HG03432 (cell line): ENCODE measurements at regions not wholly inside any gene's neighbourhood (a gene's known extent, or its start where the extent isn't known, plus 50 kb on each side); places are given as distances from the start of the nearest gene placed in this dataset.

Experiments
- ATAC-seq: cut with Tn5 transposase; IDR thresholded peaks from one replicate; pipeline ENCODE4 v1.9.1; 2021; ENCODE audit warnings: mild to moderate bottlenecking, moderate library complexity; ENCODE audit not compliant: unreplicated experiment

DNA sequence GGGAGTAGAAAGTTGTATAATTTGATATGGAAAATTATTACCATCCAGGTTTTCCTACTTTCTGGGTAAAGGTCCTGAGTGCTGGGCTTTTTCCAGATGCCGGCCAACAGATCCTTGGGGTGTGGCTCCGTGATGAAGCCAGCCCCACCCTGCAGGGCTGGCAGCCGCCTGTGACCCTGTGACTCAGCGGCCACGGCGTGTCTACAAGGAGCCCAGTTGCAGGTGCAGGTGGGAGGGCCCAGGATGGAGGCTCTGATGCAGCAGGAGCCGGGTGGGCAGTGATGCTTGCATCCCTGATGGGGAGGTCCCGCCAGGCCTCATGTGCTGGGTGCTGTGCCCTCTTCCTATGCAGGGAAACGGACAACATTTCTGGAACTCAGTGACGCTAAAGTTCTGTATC lies 96.0 kb upstream of the ALKAL2 start:
- ATAC-seq = no peak

- ATAC-seq = no peak
Observed at GRCh38 chr2:383178-383577, 95.3 kb upstream of the ALKAL2 start.

- ATAC-seq = no peak
Observed at GRCh38 chr2:382728-383022, 94.8 kb upstream of the ALKAL2 start.

DNA sequence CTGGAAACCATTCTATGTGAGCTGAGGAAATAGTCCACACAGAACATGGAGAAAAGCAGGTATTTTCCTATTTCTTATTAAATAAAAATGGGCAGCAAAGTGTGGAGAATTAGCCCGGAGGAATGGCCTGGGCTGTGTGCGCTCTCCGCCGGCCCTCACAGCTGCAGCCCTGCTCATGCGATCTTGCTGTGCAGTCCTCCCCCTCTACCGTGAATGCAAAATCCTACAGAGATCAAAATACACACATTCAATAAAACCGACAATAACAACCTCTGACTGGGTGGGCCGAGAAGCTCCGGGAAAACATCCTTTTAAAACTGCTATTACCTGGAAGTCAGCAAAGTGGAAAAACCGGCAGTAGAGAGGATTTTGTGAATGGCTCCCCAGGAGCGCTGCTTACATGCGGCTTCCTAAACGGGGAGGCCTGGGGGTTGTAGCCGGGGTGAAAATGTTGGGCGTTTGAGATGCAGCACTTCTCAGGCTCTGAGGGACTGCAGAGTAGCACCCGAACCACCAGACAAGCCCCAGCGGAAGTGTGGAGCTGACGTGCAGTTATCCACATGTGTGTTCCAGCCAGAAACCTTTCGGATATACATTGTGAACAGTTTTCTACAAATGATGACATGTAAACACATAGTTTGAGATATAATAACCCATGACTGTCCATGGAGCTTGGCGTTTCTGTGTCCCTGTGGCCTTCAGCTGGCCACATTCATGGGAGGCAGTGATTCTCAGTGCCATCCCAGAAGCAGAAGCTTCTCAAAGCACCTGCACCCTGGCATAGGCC lies 94.2 kb upstream of the ALKAL2 start:
- no peak for ATAC-seq

DNA sequence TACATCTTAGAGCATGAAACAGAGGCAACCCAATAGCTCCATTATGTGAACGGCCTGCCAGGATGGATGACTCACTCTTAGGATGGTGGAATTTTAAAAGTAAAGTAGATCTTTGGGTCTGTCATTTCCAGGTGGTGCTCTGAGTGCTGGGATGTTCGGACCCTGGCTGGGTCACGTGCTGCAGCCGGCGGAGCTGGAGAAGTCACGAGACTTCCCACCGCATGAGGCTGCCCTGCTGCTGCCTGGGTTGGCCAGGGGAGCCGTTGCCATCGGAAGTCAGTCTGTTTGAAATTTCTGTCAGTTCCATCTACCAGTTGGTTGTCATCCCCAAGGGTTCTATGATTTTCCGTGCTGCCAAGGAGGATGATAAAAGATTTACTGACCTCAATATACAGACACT lies 93.3 kb upstream of the ALKAL2 start:
- no peak for ATAC-seq

GRCh38 chr2:380772-381171 lies 92.9 kb upstream of the ALKAL2 start:
- no peak for ATAC-seq

- no peak for ATAC-seq
Observed at GRCh38 chr2:380221-380620, 92.3 kb upstream of the ALKAL2 start.

DNA sequence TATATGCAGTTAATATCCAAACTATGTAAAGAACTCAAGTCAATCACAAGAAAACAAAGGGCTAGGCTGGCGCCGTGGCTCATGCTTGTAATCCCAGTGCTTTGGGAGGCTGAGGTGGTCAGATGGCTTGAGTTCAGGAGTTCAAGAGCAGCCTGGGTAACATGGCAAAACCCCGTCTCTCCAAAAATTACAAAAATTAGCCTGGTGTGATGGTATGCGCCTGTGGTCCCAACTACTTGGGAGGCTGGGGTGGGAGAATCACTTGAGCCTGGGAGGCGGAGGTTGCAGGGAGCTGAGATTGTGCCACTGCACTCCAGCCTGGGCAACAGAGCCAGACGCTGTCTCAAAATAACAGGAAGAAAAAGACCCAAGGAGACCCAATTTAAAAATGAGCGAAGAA lies 91.9 kb upstream of the ALKAL2 start:
- no peak for ATAC-seq

GRCh38 chr2:378364-378763 lies 90.5 kb upstream of the ALKAL2 start:
- ATAC-seq = no peak

GRCh38 chr2:377414-377813 lies 89.5 kb upstream of the ALKAL2 start:
- no peak for ATAC-seq

DNA sequence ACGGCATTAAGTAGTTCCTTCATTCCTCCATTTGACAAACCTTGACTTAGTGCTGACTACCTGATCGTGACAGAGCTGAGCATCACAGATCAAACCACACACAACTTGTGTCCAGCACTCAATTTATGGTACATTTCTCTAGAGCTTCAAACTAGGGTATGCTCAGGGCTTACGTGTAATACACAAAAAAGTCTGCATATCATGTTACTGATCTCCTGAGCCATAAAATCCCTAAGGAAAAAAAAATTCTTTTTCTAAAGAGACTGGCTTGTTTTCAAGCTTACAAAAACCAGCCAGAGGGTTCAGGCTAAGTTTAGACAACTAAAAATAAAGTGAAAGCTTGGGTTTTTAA lies 88.0 kb upstream of the ALKAL2 start:
- no peak for ATAC-seq

DNA sequence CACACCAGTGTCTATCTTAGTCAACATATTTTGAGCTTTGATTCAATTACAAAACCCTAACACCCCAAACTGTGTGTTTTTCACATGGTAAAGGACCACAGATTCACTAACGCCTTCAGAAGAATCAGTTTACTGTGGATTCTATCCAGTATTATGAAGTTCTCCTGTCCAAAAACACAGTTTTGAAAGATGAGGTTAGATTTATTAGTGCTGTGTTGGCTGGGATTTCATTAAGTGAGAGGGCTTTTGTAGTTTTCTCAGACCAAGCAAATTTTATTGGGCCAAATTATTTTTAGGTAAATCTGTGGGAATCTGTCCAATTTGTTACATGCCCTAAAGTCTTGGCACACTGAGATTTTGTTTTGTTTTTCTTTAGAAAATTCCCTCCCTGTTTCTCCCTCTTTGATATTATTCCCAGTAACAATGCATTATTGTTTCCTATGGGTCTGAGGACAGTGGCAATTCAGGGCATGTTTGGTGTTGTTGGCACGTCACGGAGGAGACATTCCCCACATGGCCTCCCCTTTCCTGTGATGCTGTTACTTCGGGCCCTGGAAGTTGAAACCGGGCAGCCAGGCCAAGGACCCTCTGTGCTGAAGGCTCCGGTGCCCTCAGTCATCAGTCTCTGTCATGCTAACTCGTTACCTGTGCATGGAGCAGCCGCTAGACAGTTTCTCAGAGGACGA lies 87.5 kb upstream of the ALKAL2 start:
- ATAC-seq = no peak

DNA sequence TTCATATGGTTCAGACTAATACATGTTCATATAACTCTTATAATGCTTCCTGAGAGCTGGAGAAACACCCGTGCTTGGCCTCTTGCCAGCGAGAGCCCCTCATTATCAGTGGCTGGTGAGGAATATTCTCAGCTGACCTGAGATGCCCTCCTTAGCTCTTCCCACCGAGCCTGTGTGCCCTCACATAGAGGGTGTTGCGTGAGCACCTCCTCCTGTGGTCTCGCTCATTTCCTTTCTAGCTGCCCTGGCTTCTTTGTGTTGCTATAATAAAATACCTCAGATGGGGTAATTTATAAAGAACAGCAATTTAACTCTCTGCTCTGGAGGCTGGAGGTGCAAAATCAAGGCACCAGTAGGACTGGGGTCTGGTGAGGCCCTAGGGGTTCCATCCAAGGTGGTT lies 80.5 kb upstream of the ALKAL2 start:
- ATAC-seq = no peak

DNA sequence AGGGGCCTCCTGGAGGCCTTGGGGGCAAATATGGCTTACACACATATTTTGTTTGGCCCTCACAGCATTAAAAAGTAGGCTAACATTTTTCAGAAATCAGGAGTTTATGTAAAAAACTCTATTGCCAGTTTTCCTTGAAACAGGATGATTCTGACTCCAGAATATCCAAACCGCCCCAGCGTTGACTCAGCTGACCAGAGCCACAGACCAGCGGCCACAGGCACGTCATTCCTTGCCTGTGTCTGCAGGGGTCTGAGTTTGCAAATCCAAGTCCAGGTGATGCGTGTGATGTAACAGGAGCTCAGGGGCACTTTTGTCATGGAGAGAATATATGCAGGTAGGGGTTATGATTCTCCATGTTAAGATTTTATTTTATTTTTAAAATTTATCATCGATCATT lies 79.4 kb upstream of the ALKAL2 start:
- no peak for ATAC-seq

- no peak for ATAC-seq
Observed at GRCh38 chr2:366706-367105, 78.8 kb upstream of the ALKAL2 start.

DNA sequence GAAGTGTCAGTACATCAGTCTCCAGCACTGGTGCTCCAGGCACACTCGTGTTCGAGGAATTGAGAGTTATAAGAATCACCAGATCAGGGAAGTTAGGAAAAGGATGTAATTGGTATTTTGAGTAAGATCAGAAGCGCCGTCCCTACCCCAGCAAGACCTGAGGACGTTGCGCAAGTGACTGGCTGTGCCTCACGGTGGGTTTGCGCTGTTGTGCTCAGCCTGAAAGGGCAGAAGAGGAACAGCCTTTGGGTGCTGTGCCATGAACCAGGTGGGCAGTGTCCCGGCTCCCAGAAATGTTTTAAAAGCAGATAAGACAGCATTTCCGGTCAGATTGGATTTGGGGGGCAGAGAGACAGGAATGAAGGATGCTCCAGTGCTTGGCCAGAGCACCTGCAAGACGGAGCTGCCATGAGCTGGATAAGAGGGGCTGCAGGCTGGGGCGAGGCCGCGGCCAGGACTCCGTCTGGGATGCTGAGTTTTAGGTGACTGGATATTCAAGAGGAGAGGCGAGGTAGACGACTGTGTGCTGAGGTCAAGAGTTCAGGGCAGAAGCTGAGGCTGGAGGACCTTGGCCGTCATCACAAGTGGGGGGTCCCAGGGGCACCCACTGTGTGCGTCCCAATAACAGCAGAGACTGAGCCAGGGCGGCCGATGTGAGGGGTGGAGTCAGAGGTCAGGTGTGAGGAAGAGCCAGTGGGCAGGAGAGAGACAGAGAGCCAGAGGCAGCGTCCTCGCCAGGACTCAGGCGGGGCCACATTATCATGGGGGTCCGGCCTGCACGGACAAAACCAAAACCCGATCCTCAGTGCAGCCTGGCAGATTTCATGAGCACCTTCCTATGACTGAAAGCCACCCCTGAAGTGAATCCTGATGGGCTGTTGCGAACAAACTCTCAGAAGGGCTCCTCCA lies 77.7 kb upstream of the ALKAL2 start:
- ATAC-seq = no peak

DNA sequence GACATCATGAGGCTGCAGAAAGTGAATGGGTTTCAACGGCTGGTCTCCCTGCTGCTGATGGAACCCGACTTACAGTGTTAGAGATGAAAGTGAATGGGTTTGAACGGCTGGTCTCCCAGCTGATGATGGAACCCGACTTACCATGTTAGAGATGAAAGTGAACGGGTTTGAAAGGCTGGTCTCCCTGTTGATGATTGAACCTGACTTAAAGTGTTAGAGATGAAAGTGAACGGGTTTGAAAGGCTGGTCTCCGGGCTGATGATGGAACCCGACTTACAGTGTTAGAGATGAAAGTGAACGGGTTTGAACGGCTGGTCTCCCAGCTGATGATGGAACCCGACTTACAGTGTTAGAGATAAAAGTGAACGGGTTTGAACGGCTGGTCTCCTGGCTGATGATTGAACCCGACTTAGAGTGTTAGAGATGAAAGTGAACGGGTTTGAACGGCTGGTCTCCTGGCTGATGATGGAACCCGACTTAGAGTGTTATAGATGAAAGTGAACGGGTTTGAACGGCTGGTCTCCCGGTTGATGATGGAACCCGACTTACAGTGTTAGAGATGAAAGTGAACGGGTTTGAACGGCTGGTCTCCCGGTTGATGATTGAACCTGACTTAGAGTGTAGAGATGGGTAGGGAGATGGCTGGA lies 76.1 kb upstream of the ALKAL2 start:
- no peak for ATAC-seq

DNA sequence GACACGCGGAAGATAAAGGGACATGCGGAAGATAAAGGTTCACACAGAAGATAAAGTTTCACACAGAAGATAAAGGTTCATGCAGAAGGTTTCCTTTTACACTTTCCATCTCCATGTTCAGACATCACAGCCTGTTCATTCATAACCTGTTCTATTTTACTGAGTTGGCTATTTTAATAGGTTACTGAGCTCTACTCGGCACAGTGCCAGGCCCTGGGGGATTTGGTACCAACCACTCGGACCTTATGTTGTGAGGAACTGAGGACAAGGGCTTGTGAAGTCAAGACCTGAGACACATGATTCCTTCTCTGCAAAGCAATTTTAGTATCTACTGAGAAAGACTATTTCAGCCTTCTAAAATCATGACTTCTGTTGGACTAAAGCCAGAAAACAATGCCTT lies 75.0 kb upstream of the ALKAL2 start:
- ATAC-seq = no peak

- ATAC-seq = no peak
Observed at GRCh38 chr2:360124-360523, 72.2 kb upstream of the ALKAL2 start.

DNA sequence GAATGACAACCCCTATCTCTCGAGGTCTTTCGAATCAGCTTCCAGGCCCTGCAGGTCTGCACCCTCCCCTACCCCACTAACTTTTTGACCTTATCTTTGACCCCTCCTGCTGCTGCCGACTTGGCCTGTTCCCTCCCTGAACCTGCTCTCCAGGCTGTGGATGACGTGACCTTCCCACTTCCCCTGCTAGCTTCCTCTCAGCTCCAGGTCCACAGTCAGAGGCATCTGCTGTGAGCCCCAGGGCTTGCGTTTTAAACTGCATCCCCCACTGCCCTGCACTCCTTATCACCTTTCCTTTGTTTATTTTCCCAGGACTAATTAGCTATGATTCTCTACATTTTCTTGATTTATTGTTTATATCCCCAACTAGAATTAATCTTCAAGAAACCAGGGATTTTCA lies 71.2 kb upstream of the ALKAL2 start:
- ATAC-seq = no peak

DNA sequence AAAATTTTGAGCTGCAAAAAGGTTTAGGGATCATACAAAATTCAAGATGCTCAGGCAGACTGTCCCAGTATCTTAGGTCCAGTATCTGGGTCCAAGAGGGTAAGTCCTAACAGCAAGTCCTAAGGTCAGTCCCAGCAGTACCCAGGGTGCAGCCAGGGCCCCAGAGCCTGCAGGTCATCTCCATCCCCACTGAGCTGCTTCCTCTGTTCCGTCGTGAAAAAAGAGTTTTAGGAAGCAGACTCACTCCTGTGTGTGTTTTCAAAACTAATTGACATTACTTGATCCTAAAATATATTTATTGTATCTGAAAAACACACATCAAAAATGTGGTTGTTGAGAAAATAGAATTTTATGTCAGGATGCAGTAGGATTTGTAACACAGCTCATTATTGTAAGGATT lies 69.9 kb upstream of the ALKAL2 start:
- no peak for ATAC-seq
